HCT116 (cell line): ENCODE measurements at regions not wholly inside any gene's neighbourhood (a gene's known extent, or its start where the extent isn't known, plus 50 kb on each side); places are given as distances from the start of the nearest gene placed in this dataset.

Experiments used
- ATAC-seq: fragments of 200-7000 bp; cut with Tn5 transposase; 2 replicates; pipeline ENCODE4 v1.9.1; 2020; ENCODE audit warnings: mild to moderate bottlenecking, moderate library complexity
- BruUV-seq: library from RNA; stranded (reverse); fragments of 400-500 nt; replicated peaks from 2 replicates; lab custom pipeline; 2021; lab: Mats Ljungman, UMichigan
- CTCF ChIA-PET: fragments of 300-600 bp; sonication (Branson Sonifier 250); formaldehyde crosslinking; loops from one replicate; lab custom pipeline; 2021; ENCODE audit warnings: antibody characterized with exemption; lab: Charles Lee
- POLR2A ChIA-PET: fragments of 300-600, 350-600 bp; sonication (Branson Sonifier 250); formaldehyde crosslinking; loops from one replicate; lab custom pipeline; 2021; ENCODE audit warnings: antibody characterized with exemption; lab: Charles Lee
- RAD21 ChIA-PET, 2 experiments: fragments of 300-600 bp; sonication (Branson Sonifier 250); formaldehyde crosslinking; loops; one replicate each; lab custom pipeline; 2023; ENCODE audit warnings: low total read pairs in 2 of 2; ENCODE audit not compliant: uncharacterized antibody in 2 of 2, unreplicated experiment in 2 of 2, low non-redundant PET in 1 of 2; lab: Charles Lee
- DNase-seq: peaks from one replicate; pipeline ENCODE4 v3.0.0-alpha.2; 2010; ENCODE audit warnings: low read depth, low spot score
- H2AFZ ChIP-seq: fragments of 200-600 bp; shearing (Covaris generic), sonication (generic); 2 replicates; pipeline ENCODE4 v1.6.1; 2017; ENCODE audit warnings: low read depth, mixed run types, mixed read lengths, antibody characterized with exemption, low read length; ENCODE audit not compliant: poor library complexity, severe bottlenecking
- H3K27ac ChIP-seq: 2 replicates; pipeline ENCODE4 v1.5.1; 2012; ENCODE audit warnings: low read depth, low read length
- H3K27me3 ChIP-seq: fragments of 200-600 bp; sonication (generic); 2 replicates; pipeline ENCODE4 v1.6.1; 2016; ENCODE audit warnings: mixed run types, low read length, mixed read lengths; ENCODE audit not compliant: insufficient read depth
- H3K36me3 ChIP-seq, 2 experiments: fragments of 200-500 bp in 1 of 2; fragments of 200-600 bp in 1 of 2; sonication (Bioruptor generic) in 1 of 2; sonication (generic) in 1 of 2; 2 replicates each; pipeline versions ENCODE4 v1.5.1 to v1.6.1; 2014 to 2016; ENCODE audit warnings: low read length in 2 of 2, inconsistent platforms in 1 of 2, mixed read lengths in 1 of 2, mixed run types in 1 of 2; ENCODE audit not compliant: insufficient read depth in 2 of 2, control insufficient read depth in 1 of 2
- H3K4me1 ChIP-seq, 2 experiments: fragments of 200-600 bp in 1 of 2; sonication (generic) in 1 of 2; 2 replicates each; pipeline versions ENCODE4 v1.5.1 to v1.6.1; 2012 to 2017; ENCODE audit warnings: low read length in 2 of 2, inconsistent platforms in 1 of 2, mild to moderate bottlenecking in 1 of 2, mixed read lengths in 1 of 2, mixed run types in 1 of 2, moderate library complexity in 1 of 2; ENCODE audit not compliant: insufficient read depth in 2 of 2, control insufficient read depth in 1 of 2
- H3K4me2 ChIP-seq: fragments of 200-600 bp; sonication (generic); 2 replicates; pipeline ENCODE4 v1.6.1; 2017; ENCODE audit warnings: mixed run types, low read length, mixed read lengths
- H3K4me3 ChIP-seq, 2 experiments: fragments of 200-600 bp in 1 of 2; sonication (generic) in 1 of 2; replicated peaks in 1 of 2; 2 replicates each; pipeline ENCODE4 v1.5.1; 2011 to 2016; ENCODE audit warnings: low read length in 2 of 2, control low read depth in 1 of 2, low read depth in 1 of 2, mild to moderate bottlenecking in 1 of 2, mixed read lengths in 1 of 2, mixed run types in 1 of 2
- H3K79me2 ChIP-seq: fragments of 200-600 bp; sonication (generic); 2 replicates; pipeline ENCODE4 v1.6.1; 2017; ENCODE audit warnings: mild to moderate bottlenecking, mixed run types, low read length, moderate library complexity, mixed read lengths; ENCODE audit not compliant: insufficient read depth
- H3K9ac ChIP-seq: fragments of 200-600 bp; sonication (generic); 2 replicates; pipeline ENCODE4 v1.6.1; 2016; ENCODE audit warnings: low read length, mixed read lengths
- H3K9me2 ChIP-seq: fragments of 200-600 bp; sonication (generic), shearing (Covaris generic); 2 replicates; pipeline ENCODE4 v1.6.1; 2017; ENCODE audit warnings: mixed run types, mild to moderate bottlenecking, moderate library complexity; ENCODE audit not compliant: insufficient read depth
- H3K9me3 ChIP-seq, 2 experiments: fragments of 200-500 bp in 1 of 2; fragments of 200-600 bp in 1 of 2; sonication (Bioruptor generic) in 1 of 2; sonication (generic) in 1 of 2; 2 replicates each; pipeline ENCODE4 v1.6.1; 2014 to 2017; ENCODE audit warnings: low read length in 2 of 2, mixed read lengths in 2 of 2, inconsistent platforms in 1 of 2, low read depth in 1 of 2, mild to moderate bottlenecking in 1 of 2, mixed run types in 1 of 2, moderate library complexity in 1 of 2; ENCODE audit not compliant: control insufficient read depth in 1 of 2, insufficient read depth in 1 of 2
- H4K20me1 ChIP-seq: fragments of 200-600 bp; sonication (generic), shearing (Covaris generic); 2 replicates; pipeline ENCODE4 v1.6.1; 2017; ENCODE audit warnings: mixed run types, mild to moderate bottlenecking, moderate library complexity; ENCODE audit not compliant: insufficient read depth
- CBX3 ChIP-seq: IDR thresholded peaks from 2 replicates; pipeline ENCODE4 v1.6.1; 2012; ENCODE audit warnings: low read depth
- EZH2 ChIP-seq: fragments of 200-600 bp; sonication (generic); IDR thresholded peaks from 2 replicates; pipeline ENCODE4 v1.6.1; 2017; ENCODE audit warnings: antibody characterized with exemption, mixed run types
- EZH2phosphoT487 ChIP-seq: fragments of 200-600 bp; IDR thresholded peaks from 2 replicates; pipeline ENCODE4 v1.6.1; 2018; ENCODE audit warnings: antibody characterized with exemption, borderline replicate concordance
- FOSL1 ChIP-seq: IDR thresholded peaks from 2 replicates; pipeline ENCODE4 v1.6.1; 2012; ENCODE audit warnings: low read depth
- POLR2A ChIP-seq: IDR thresholded peaks from 2 replicates; pipeline ENCODE4 v1.7.0; 2011; ENCODE audit warnings: borderline replicate concordance; ENCODE audit not compliant: insufficient read depth, insufficient read length; ENCODE audit errors: extremely low read depth
- SIN3A ChIP-seq: IDR thresholded peaks from 2 replicates; pipeline ENCODE4 v1.6.1; 2012; ENCODE audit warnings: low read depth
- YY1 ChIP-seq: IDR thresholded peaks from 2 replicates; pipeline ENCODE4 v1.6.1; 2011; ENCODE audit warnings: low read length, low read depth, moderate library complexity, mild to moderate bottlenecking; ENCODE audit not compliant: insufficient replicate concordance; ENCODE audit errors: extremely low read depth
- ZFX ChIP-seq: fragments of 450-650 bp; IDR thresholded peaks from 2 replicates; pipeline ENCODE4 v1.6.1; 2017
- ZNF274 ChIP-seq: fragments of 200-500 bp; sonication (Bioruptor generic); IDR thresholded peaks from 2 replicates; pipeline ENCODE4 v1.6.1; 2014; ENCODE audit warnings: mild to moderate bottlenecking, low read depth, low read length, inconsistent platforms
- intact Hi-C: fragments of 100-400 bp; cut with micrococcal nuclease; formaldehyde crosslinking; loops from 2 replicates; pipeline ENCODE4 v1.10.0; 2022
- TF ChIP-seq, protein P1 (sequence below): IDR thresholded peaks from 2 replicates; pipeline ENCODE4 v1.6.1; 2012; ENCODE audit warnings: low read depth
- TF ChIP-seq, protein P2 (sequence below): IDR thresholded peaks from 2 replicates; pipeline ENCODE4 v1.6.1; 2012
- TF ChIP-seq, protein P3 (sequence below), 3 experiments: fragments of 200-600 bp in 1 of 3; sonication (generic) in 1 of 3; IDR thresholded peaks in 2 of 3; conservative IDR thresholded peaks in 1 of 3; 2 replicates each; pipeline ENCODE4 v1.5.1; 2012 to 2017; ENCODE audit warnings: low read depth in 2 of 3, low read length in 2 of 3, antibody characterized with exemption in 1 of 3, borderline replicate concordance in 1 of 3, control low read depth in 1 of 3, mild to moderate bottlenecking in 1 of 3, mixed read lengths in 1 of 3, mixed run types in 1 of 3, moderate library complexity in 1 of 3; ENCODE audit not compliant: insufficient read depth in 1 of 3

DNA sequence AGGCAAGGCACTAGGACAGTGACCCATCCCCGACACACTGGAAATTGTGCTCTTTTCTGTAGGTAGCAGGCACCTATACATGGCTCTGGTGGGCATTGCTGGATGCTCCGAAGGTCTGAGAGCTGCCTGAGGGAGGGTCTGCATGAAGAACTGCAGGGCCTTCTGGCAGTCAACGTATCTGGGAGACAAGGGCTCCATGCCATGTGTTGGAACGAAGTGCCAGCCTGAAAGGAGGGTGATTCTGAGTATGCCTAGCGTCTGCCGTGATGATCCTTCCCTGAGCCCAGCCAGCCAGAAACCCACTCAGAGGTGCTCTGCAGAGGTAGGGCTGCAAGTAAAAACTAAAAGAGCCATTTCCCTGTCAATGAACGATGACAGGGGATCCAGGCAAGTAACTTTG, 453.2 kb downstream of the MED10 start (continued):
- TF ChIP-seq, protein P1, sequence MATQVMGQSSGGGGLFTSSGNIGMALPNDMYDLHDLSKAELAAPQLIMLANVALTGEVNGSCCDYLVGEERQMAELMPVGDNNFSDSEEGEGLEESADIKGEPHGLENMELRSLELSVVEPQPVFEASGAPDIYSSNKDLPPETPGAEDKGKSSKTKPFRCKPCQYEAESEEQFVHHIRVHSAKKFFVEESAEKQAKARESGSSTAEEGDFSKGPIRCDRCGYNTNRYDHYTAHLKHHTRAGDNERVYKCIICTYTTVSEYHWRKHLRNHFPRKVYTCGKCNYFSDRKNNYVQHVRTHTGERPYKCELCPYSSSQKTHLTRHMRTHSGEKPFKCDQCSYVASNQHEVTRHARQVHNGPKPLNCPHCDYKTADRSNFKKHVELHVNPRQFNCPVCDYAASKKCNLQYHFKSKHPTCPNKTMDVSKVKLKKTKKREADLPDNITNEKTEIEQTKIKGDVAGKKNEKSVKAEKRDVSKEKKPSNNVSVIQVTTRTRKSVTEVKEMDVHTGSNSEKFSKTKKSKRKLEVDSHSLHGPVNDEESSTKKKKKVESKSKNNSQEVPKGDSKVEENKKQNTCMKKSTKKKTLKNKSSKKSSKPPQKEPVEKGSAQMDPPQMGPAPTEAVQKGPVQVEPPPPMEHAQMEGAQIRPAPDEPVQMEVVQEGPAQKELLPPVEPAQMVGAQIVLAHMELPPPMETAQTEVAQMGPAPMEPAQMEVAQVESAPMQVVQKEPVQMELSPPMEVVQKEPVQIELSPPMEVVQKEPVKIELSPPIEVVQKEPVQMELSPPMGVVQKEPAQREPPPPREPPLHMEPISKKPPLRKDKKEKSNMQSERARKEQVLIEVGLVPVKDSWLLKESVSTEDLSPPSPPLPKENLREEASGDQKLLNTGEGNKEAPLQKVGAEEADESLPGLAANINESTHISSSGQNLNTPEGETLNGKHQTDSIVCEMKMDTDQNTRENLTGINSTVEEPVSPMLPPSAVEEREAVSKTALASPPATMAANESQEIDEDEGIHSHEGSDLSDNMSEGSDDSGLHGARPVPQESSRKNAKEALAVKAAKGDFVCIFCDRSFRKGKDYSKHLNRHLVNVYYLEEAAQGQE, result no peak
- TF ChIP-seq FOSL1 (no peak), ZNF274 (no peak), EZH2 (no peak), CBX3 (no peak), YY1 (no peak)
- TF ChIP-seq, protein P2, sequence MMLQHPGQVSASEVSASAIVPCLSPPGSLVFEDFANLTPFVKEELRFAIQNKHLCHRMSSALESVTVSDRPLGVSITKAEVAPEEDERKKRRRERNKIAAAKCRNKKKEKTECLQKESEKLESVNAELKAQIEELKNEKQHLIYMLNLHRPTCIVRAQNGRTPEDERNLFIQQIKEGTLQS, result no peak

DNA sequence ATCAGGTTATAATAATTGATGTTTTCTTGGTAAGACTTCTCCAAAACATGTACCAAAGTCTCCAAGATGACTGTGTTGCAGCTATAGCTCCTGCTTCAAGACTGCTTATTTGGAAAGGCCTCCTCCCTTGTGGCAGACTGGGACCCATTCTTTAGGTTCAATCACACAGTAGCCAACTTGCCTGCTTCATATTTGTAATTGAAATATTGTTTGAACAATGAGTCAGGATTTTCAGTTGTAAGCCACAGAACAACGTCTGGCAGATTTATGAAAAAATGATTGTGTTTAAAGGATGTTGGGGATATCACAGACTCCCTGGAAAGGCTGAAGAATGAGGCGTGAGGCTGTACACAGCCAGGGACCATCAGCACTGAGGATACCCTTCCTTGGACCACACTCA, 458.9 kb downstream of the MED10 start:
- TF ChIP-seq SIN3A (no peak), ZFX (no peak), EZH2phosphoT487 (no peak), POLR2A (no peak)
- TF ChIP-seq, protein P3, sequence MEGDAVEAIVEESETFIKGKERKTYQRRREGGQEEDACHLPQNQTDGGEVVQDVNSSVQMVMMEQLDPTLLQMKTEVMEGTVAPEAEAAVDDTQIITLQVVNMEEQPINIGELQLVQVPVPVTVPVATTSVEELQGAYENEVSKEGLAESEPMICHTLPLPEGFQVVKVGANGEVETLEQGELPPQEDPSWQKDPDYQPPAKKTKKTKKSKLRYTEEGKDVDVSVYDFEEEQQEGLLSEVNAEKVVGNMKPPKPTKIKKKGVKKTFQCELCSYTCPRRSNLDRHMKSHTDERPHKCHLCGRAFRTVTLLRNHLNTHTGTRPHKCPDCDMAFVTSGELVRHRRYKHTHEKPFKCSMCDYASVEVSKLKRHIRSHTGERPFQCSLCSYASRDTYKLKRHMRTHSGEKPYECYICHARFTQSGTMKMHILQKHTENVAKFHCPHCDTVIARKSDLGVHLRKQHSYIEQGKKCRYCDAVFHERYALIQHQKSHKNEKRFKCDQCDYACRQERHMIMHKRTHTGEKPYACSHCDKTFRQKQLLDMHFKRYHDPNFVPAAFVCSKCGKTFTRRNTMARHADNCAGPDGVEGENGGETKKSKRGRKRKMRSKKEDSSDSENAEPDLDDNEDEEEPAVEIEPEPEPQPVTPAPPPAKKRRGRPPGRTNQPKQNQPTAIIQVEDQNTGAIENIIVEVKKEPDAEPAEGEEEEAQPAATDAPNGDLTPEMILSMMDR (IDR thresholded peaks at IDR 0.05 in 2 of 3, conservative IDR thresholded peaks at IDR 0.05 in 1 of 3; ENCODE audit: borderline replicate concordance in 1 of 3, insufficient read depth in 1 of 3, low read depth in 2 of 3, low read length in 2 of 3), result no peak
- peaks cover 0 to 1% of the 10 kb centered on the region in 2 experiments; a peak in 1 of 4 replicates for H3K9me3 ChIP-seq
- no peak overlapping the region for H2AFZ ChIP-seq
- H3K79me2 ChIP-seq, result no peaks in the 10 kb centered on the region
- H3K9ac ChIP-seq, result no peak overlapping the region
- no peaks in the 10 kb centered on the region for H4K20me1 ChIP-seq
- no peaks in the 10 kb centered on the region for H3K9me2 ChIP-seq
- H3K27ac ChIP-seq, result no peak overlapping the region
- H3K36me3 ChIP-seq, result no peaks in the 10 kb centered on the region
- no TSS peak for BruUV-seq
- ChIA-PET RAD21 (no interaction called here), POLR2A (no interaction called here), CTCF (no interaction called here)
- H3K27me3 ChIP-seq, result no peaks in the 10 kb centered on the region
- no peaks in the 10 kb centered on the region for H3K4me1 ChIP-seq
- ATAC-seq (no peak), DNase-seq (no peak)
- H3K4me2 ChIP-seq, result no peak overlapping the region
- intact Hi-C loops, result no loop called here
- no peak overlapping the region for H3K4me3 ChIP-seq
